IMR-90 (cell line): ENCODE measurements at regions not wholly inside any gene's neighbourhood (a gene's known extent, or its start where the extent isn't known, plus 50 kb on each side); places are given as distances from the start of the nearest gene placed in this dataset.

ENCODE experiments used
- ATAC-seq: fragments of 200-7000 bp; cut with Tn5 transposase; 2 replicates; pipeline ENCODE4 v1.9.1; 2020; ENCODE audit warnings: low read depth, mild to moderate bottlenecking, moderate library complexity
- BruUV-seq: library from RNA; stranded (reverse); fragments of 400-500 nt; replicated peaks from 2 replicates; lab custom pipeline; 2021; lab: Mats Ljungman, UMichigan
- CTCF ChIA-PET: fragments of 300-600 bp; formaldehyde crosslinking; extraction: SDS; loops from one replicate; lab custom pipeline; 2021; ENCODE audit warnings: antibody characterized with exemption; lab: Yijun Ruan, JAX
- POLR2A ChIA-PET: fragments of 300-600 bp; sonication (Branson Sonifier 250); formaldehyde crosslinking; loops from one replicate; lab custom pipeline; 2022; ENCODE audit warnings: antibody characterized with exemption; ENCODE audit not compliant: unreplicated experiment; lab: Charles Lee
- DNase-seq: peaks from one replicate; pipeline ENCODE4 v3.0.0; 2013
- H2AFZ ChIP-seq: replicated peaks from 2 replicates; pipeline ENCODE3; 2013; ENCODE audit warnings: low read length, mild to moderate bottlenecking; ENCODE audit not compliant: poor library complexity
- H2AK5ac ChIP-seq: 2 replicates; pipeline ENCODE4 v1.6.1; 2013; ENCODE audit warnings: low read depth, low read length, inconsistent platforms
- H2AK9ac ChIP-seq: replicated peaks from 2 replicates; pipeline ENCODE3; 2013; ENCODE audit warnings: mild to moderate bottlenecking, low read depth, low read length, moderate library complexity; ENCODE audit not compliant: poor library complexity
- H2BK120ac ChIP-seq: 2 replicates; pipeline ENCODE4 v1.6.1; 2013; ENCODE audit warnings: low read depth, low read length, inconsistent platforms
- H2BK15ac ChIP-seq: 3 replicates; pipeline ENCODE4 v1.6.1; 2013; ENCODE audit warnings: low read depth, low read length, inconsistent platforms
- H2BK20ac ChIP-seq: 2 replicates; pipeline ENCODE4 v1.6.1; 2013; ENCODE audit warnings: low read depth, mild to moderate bottlenecking, inconsistent platforms, low read length, moderate library complexity
- H2BK5ac ChIP-seq: 2 replicates; pipeline ENCODE4 v1.6.1; 2013; ENCODE audit warnings: mild to moderate bottlenecking, low read depth, low read length, inconsistent platforms; ENCODE audit not compliant: poor library complexity, severe bottlenecking
- H3K14ac ChIP-seq: replicated peaks from 2 replicates; pipeline ENCODE4 v1.6.1; 2013; ENCODE audit warnings: low read depth, low read length, inconsistent platforms
- H3K18ac ChIP-seq: 2 replicates; pipeline ENCODE4 v1.6.1; 2013; ENCODE audit warnings: low read depth, low read length, control low read depth
- H3K23ac ChIP-seq: 2 replicates; pipeline ENCODE4 v1.6.1; 2013; ENCODE audit warnings: low read depth, low read length, inconsistent platforms
- H3K27ac ChIP-seq: 2 replicates; pipeline ENCODE4 v1.5.1; 2013; ENCODE audit warnings: mild to moderate bottlenecking, control low read depth, low read length; ENCODE audit not compliant: insufficient read depth
- H3K27me3 ChIP-seq: 2 replicates; pipeline ENCODE4 v1.6.1; 2013; ENCODE audit warnings: low read length; ENCODE audit not compliant: control insufficient read depth, insufficient read depth
- H3K36me3 ChIP-seq: 2 replicates; pipeline ENCODE4 v1.6.1; 2013; ENCODE audit warnings: low read length, mixed read lengths; ENCODE audit not compliant: control insufficient read depth, insufficient read depth
- H3K4ac ChIP-seq: 2 replicates; pipeline ENCODE4 v1.6.1; 2013; ENCODE audit warnings: low read depth, low read length, inconsistent platforms
- H3K4me1 ChIP-seq: 2 replicates; pipeline ENCODE4 v1.6.1; 2013; ENCODE audit warnings: low read length, mixed read lengths; ENCODE audit not compliant: control insufficient read depth, insufficient read depth
- H3K4me2 ChIP-seq: 2 replicates; pipeline ENCODE4 v1.6.1; 2013; ENCODE audit warnings: low read depth, mild to moderate bottlenecking, control low read depth, low read length, moderate library complexity
- H3K4me3 ChIP-seq: 2 replicates; pipeline ENCODE4 v1.5.1; 2013; ENCODE audit warnings: low read depth, mild to moderate bottlenecking, control low read depth, low read length, moderate library complexity; ENCODE audit not compliant: insufficient read depth
- H3K56ac ChIP-seq: 2 replicates; pipeline ENCODE4 v1.6.1; 2013; ENCODE audit warnings: low read length, inconsistent platforms; ENCODE audit not compliant: insufficient read depth; ENCODE audit errors: extremely low read depth
- H3K79me1 ChIP-seq, 2 experiments: 2 replicates each; pipeline ENCODE4 v1.6.1; 2013; ENCODE audit warnings: low read length in 2 of 2, inconsistent platforms in 1 of 2, low read depth in 1 of 2
- H3K9ac ChIP-seq: 2 replicates; pipeline ENCODE4 v1.6.1; 2013; ENCODE audit warnings: low read depth, low read length, control low read depth
- H3K9me1 ChIP-seq: 2 replicates; pipeline ENCODE4 v1.6.1; 2013; ENCODE audit warnings: low read length, inconsistent platforms; ENCODE audit not compliant: insufficient read depth
- H3K9me3 ChIP-seq: 2 replicates; pipeline ENCODE4 v1.6.1; 2013; ENCODE audit warnings: low read length; ENCODE audit not compliant: control insufficient read depth, insufficient read depth
- H4K20me1 ChIP-seq: 2 replicates; pipeline ENCODE4 v1.6.1; 2013; ENCODE audit warnings: low read length, inconsistent platforms; ENCODE audit not compliant: insufficient read depth
- H4K5ac ChIP-seq: 2 replicates; pipeline ENCODE4 v1.6.1; 2013; ENCODE audit warnings: mild to moderate bottlenecking, low read depth, low read length, control low read depth
- H4K8ac ChIP-seq, 2 experiments: 2 replicates each; pipeline ENCODE4 v1.6.1; 2013; ENCODE audit warnings: low read depth in 2 of 2, low read length in 2 of 2, control low read depth in 1 of 2, inconsistent platforms in 1 of 2
- H4K91ac ChIP-seq: 2 replicates; pipeline ENCODE4 v1.6.1; 2013; ENCODE audit warnings: low read depth, low read length, inconsistent platforms; ENCODE audit not compliant: insufficient read depth
- FOS ChIP-seq: fragments of 150-350 bp; IDR thresholded peaks from 2 replicates; pipeline ENCODE4 v1.6.1; 2016; ENCODE audit warnings: low read depth, low read length
- WGBS, 2 experiments: methylation state at CpG; one replicate each; pipeline versions ENCODE4 v1.1.5 to v1.1.7; 2013; ENCODE audit warnings: missing lambda C conversion rate in 2 of 2; ENCODE audit not compliant: insufficient read length in 1 of 2; ENCODE audit errors: extremely low coverage in 2 of 2; 5-methylcytosine and 5-hydroxymethylcytosine counted together
- dilution Hi-C: fragments of 300-500 bp; cut with HindIII; formaldehyde crosslinking; loops from one replicate; pipeline ENCODE4 v1.14.3; 2018; ENCODE audit warnings: low sequenced_read_pairs; ENCODE audit not compliant: unreplicated experiment
- in situ Hi-C: fragments of 300-500 bp; cut with MboI; formaldehyde crosslinking; loops from 3 replicates; pipeline ENCODE4 v1.14.3; 2019; ENCODE audit warnings: low sequenced_read_pairs, inconsistent platforms, mixed read lengths
- intact Hi-C: fragments of 100-400 bp; cut with micrococcal nuclease; formaldehyde crosslinking; loops from 2 replicates; pipeline ENCODE4 v1.10.0; 2022

DNA sequence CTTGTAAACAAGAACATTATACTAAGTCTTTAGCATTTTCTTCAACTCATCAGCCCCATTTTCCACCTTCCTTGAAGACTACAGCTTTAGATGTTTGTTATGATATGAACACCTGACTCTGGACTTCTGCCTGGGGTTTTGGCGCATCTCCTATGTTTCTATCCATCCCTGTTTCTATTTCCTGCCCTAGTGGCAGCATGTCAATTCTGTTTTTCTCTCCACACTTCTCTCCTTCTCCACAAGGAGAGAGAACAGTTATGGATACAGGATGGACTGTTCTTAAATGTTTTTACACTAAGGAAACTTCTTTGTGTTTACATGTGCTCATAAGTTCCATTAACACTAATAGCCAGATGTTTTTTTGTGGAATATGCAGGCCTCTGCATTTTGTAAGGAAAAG lies 423.3 kb upstream of the IL12A start:
- Histone ChIP-seq H3K36me3 (no peaks in the 10 kb centered on the region), H4K91ac (no peak overlapping the region), H3K79me1 (no peaks in the 10 kb centered on the region), H3K9me3 (no peaks in the 10 kb centered on the region), H3K4ac (no peak overlapping the region), H3K14ac (no peak overlapping the region), H3K4me1 (no peaks in the 10 kb centered on the region), H3K9me1 (no peaks in the 10 kb centered on the region), H4K20me1 (no peaks in the 10 kb centered on the region), H4K8ac (no peak overlapping the region), H4K5ac (no peak overlapping the region), H3K56ac (no peak overlapping the region), H2BK5ac (no peak overlapping the region), H2BK15ac (no peak overlapping the region), H3K4me3 (no peak overlapping the region), H3K27me3 (peaks cover 6% of the 10 kb centered on the region), H2AK9ac (no peak overlapping the region), H3K4me2 (no peak overlapping the region), H3K9ac (no peak overlapping the region), H3K27ac (no peak overlapping the region), H2AK5ac (no peak overlapping the region), H2BK20ac (no peak overlapping the region), H3K18ac (no peak overlapping the region), H2AFZ (no peak overlapping the region), H3K23ac (no peak overlapping the region), H2BK120ac (no peak overlapping the region)
- DNase-seq, result no peak
- in situ Hi-C loops, result no loop called here
- WGBS, 2 experiments, result no CpG with 5 or more reads among the region's 1 CpG
- CTCF ChIA-PET, result no interaction called here
- no peak for TF ChIP-seq FOS
- dilution Hi-C loops, result no loop called here
- POLR2A ChIA-PET, result no interaction called here
- no peak for ATAC-seq
- intact Hi-C loops, result no loop called here
- no TSS peak for BruUV-seq
